HG03521 (cell line): ENCODE measurements at regions not wholly inside any gene's neighbourhood (a gene's known extent, or its start where the extent isn't known, plus 50 kb on each side); places are given as distances from the start of the nearest gene placed in this dataset.

Experiments
- ATAC-seq: cut with Tn5 transposase; IDR thresholded peaks from one replicate; pipeline ENCODE4 v1.9.1; 2021; ENCODE audit warnings: mild to moderate bottlenecking, moderate library complexity; ENCODE audit not compliant: unreplicated experiment

DNA sequence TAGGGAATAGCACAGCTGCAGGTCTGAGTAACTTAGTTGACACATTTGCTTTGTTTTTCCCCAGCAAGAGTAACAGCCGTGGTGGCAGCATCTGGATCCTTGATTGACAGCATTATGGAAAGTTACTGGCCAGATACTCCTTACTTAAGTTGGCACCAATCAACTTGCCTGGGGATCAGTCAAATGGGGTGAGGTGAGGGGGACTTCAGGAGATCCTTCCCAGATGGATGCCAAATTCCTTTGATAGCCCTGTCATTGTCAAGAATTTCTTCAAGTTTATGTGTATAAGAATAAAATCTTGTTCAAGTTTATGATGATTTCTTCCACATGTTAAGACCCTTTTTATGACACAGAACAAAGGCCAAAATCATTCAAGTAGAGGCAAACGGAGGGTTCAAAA, 618.4 kb downstream of the SLC6A15 start:
- ATAC-seq, result no peak

DNA sequence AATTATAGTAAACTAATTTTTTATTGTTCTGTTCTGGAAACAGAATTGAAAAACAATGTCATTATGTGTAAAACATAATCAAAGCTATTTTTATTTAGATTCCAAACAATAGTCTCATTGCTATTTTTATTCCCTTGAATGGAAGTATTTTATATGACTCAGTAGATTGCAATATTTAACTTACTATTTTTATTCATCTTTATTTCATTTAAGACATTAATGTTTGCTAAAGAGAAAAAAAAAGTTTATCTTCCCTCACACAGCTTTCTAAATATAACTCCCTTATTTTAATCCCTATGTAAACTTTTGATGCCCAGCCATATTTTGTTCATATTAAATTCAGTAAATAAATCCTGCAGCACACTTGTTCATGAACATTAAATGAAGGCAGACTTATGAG, 622.4 kb downstream of the SLC6A15 start:
- no peak for ATAC-seq

GRCh38 chr12:84277986-84278385, 634.6 kb downstream of the SLC6A15 start:
- ATAC-seq, result no peak

DNA sequence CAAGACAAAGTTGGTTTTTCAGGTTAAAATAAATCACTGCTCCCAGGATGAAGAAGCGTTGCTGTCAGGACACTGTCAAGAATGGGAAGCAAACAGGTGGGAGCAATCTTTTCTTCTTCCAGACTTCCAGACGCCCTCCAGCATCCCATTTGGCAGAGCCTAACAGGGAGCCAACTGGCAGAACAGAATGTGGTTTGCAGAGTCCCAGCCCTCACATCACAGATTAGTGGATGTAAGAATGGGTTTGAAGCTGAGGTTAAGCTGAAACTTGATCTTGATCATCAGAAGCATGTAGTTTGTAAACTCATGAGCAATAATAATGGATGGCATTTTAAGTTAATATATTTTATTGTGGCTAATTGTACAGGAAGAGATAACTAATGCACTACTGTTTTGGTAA, 636.4 kb downstream of the SLC6A15 start:
- no peak for ATAC-seq

GRCh38 chr12:84272324-84272723, 640.3 kb downstream of the SLC6A15 start:
- no peak for ATAC-seq

DNA sequence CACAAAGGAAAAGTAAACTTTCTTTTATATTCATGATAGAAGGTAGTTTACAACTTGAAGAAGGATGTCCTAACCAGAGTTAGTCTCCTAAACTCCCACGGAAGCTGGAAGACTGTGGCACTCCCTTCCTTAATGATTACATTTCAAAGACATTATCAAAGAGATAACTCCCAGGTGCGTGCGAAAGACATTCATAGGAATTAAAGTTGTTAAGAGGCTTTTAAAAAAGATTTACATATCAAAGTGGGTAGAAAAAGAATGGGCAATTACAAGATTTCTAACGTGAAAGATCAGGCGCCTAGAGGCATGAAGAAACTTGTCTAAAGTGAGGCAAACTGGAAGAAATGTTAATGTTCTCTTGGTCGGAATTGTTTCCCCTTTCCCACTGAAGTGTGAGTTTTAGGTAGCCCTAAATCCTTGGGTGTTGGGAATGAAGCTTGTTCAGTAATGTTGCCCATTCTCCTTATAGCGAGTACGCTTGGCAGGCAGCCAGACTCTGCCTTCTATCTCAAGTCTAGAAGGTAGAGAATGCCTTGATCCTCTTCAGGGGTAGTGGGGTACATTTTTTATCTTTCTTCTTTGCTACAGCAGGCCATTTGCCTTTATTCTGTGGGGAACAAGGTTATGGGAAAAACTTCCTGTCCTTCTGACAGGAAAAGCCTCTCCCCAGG, 642.0 kb downstream of the SLC6A15 start:
- no peak for ATAC-seq

- ATAC-seq, result no peak
These were observed 664.7 kb downstream of the SLC6A15 start for GRCh38 chr12:84247931-84248330.

DNA sequence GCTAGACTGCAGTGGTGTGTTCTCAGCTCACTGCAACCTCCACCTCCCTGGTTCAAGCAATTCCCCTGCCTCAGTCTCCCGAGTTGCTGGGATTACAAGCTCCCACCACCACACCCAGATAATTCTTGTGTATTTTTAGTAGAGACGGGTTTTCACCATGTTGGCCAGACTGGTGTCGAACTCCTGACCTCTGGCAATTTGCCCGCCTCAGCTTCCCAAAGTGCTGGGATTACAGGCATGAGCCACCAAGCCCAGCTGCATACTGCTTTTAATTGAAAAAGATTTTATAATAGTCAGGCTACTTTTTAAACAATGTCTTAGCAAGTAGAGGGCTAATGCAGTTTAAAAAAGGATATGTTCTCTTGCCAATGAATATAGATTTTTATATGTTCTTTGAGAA, 668.9 kb downstream of the SLC6A15 start:
- ATAC-seq, result no peak

- ATAC-seq, result no peak
These were observed 689.8 kb downstream of the SLC6A15 start for GRCh38 chr12:84222841-84223240.

GRCh38 chr12:84218406-84218805, 694.2 kb downstream of the SLC6A15 start:
- no peak for ATAC-seq

GRCh38 chr12:84201976-84202375, 710.6 kb downstream of the SLC6A15 start:
- ATAC-seq, result no peak

- ATAC-seq, result no peak
These were observed 714.2 kb downstream of the SLC6A15 start for GRCh38 chr12:84198294-84198946.

- no peak for ATAC-seq
These were observed 720.8 kb downstream of the SLC6A15 start for GRCh38 chr12:84191779-84192178.

DNA sequence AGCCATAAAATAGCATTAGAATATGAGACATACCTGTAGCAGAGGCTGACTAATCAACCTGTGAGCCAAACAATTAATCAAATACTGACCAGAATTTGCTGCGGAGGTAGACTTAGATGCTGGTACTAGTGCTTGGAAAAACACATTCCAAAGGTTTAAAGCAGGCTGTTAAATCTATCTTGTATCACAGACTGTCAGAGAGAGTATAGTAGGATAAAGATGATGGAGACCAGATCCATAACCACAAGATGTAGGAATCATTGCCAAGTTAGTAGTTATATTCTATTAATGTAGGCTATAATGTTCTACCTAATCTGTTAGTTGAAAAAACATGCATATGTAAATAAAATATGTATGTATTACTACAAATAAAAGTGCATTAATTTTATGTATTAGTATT, 726.2 kb downstream of the SLC6A15 start:
- ATAC-seq, result no peak

DNA sequence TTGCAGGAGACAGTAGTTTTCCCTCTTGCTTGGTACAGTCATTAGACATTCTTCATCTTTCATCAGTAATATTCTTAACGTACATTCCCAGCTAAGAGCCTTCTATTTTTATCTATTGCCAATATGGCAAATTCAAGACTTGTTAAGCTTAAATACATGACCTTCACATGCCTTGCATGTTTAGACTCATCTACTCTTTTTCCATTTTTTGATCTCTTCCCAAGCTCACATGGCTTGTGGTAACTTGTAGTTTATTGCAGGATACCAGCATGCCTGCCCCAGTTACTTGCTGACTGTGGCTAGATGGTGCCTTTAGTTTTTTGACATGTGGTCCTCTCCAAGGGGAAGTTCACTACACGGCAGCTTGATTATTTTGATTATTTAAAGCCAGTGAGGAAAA, 729.0 kb downstream of the SLC6A15 start:
- ATAC-seq, result no peak

GRCh38 chr12:84174115-84174514, 738.5 kb downstream of the SLC6A15 start:
- ATAC-seq, result no peak

GRCh38 chr12:84172823-84173424, 739.7 kb downstream of the SLC6A15 start:
- ATAC-seq, result no peak

- ATAC-seq, result no peak
These were observed 745.8 kb downstream of the SLC6A15 start for GRCh38 chr12:84166812-84167211.

DNA sequence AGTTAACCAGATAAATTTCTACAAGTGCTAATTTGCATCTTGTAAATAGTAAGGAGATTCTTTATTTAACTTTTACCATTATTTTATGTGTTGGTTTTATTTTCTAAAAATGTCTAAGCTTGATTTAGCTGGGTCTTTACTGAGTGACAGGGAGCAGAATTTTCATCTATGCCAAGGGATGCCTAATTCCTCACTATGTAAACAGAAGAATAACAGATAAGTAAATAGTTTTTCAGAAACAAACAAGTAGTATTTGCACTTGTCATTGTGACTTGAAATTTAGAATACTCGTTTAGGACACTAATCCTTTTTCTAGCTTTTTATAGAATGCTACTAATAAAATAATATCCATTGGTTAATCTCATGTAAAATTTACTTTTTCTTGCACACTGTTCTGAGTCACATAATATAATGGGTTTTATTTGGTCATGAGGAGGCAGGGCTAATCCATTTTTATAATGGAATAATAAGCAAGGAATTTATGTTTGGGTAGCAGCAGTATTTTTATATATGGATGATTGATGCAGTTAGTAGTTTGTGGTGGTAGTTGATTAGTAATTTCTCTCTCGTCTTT, 746.5 kb downstream of the SLC6A15 start:
- ATAC-seq, result no peak

DNA sequence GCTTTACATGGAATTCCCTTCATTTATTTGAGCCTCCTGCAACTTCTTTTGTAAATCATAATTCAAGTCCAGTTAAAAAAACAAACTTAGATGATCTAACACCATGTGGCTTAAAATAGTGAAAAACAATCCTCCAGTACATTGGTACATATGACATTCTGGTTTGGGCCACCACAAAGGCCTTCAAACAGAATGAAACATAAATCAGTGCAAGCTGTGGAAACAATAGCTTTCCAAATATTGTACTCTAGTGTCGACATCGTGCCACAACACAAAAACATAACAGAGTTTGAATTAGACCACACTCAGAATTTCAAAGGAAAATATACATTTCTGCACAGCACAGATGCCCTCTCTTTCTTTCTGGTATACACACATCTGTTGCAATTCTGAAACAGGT, 751.3 kb downstream of the SLC6A15 start:
- no peak for ATAC-seq

DNA sequence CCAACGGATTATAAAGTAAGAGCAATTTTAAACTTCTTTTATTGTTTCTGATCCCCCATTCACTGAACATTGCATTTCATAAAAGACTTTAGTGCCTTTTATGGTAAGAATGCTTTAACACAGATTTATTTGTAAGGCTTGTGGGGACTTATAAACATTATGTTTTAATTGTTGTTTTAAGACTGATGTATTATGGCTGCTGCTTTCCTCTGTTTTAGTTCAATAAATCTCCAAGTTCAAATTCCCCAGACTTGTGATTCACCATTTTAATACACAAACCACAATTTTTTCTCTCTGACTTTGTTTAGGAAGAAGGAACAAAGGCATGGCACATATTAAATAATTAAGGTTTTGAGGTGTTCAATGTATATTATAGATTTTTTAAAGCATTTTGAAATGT, 753.3 kb downstream of the SLC6A15 start:
- no peak for ATAC-seq

- no peak for ATAC-seq
These were observed 755.4 kb downstream of the SLC6A15 start for GRCh38 chr12:84157170-84157569.
